CD14-positive monocyte (primary cell): ENCODE measurements at regions not wholly inside any gene's neighbourhood (a gene's known extent, or its start where the extent isn't known, plus 50 kb on each side); places are given as distances from the start of the nearest gene placed in this dataset.

Experiments
- DNase-seq, 3 donors: peaks; one replicate each; pipeline ENCODE4 v3.0.0-alpha.2; 2011 to 2022
- H2AFZ ChIP-seq: 2 replicates; pipeline ENCODE4 v1.6.0; 2012; ENCODE audit warnings: mild to moderate bottlenecking, low read depth, low read length, inconsistent platforms; ENCODE audit not compliant: insufficient read depth, poor library complexity, severe bottlenecking
- H3K27ac ChIP-seq, 2 donors: 1 replicate in 1 of 2; 2 replicates in 1 of 2; pipeline ENCODE4 v1.5.1; 2012 to 2013; ENCODE audit warnings: low read length in 2 of 2, control low read depth in 1 of 2, inconsistent platforms in 1 of 2, low read depth in 1 of 2, mild to moderate bottlenecking in 1 of 2
- H3K27me3 ChIP-seq, 2 donors: one replicate each; pipeline versions ENCODE4 v1.6.0 to v1.6.1; 2011 to 2013; ENCODE audit warnings: low read length in 2 of 2; ENCODE audit not compliant: control insufficient read depth in 2 of 2, insufficient read depth in 2 of 2
- H3K36me3 ChIP-seq, 2 donors: replicated peaks in 1 of 2; 1 replicate in 1 of 2; 2 replicates in 1 of 2; pipeline versions ENCODE4 v1.5.1 to v1.6.1; 2012 to 2013; ENCODE audit warnings: low read length in 2 of 2, control low read depth in 1 of 2, inconsistent platforms in 1 of 2, mild to moderate bottlenecking in 1 of 2; ENCODE audit not compliant: insufficient read depth in 2 of 2, control insufficient read depth in 1 of 2
- H3K4me1 ChIP-seq, 2 donors: 1 replicate in 1 of 2; 2 replicates in 1 of 2; pipeline versions ENCODE4 v1.5.1 to v1.6.1; 2012 to 2013; ENCODE audit warnings: low read length in 2 of 2, control low read depth in 1 of 2, inconsistent platforms in 1 of 2, mild to moderate bottlenecking in 1 of 2, moderate library complexity in 1 of 2; ENCODE audit not compliant: insufficient read depth in 2 of 2, control insufficient read depth in 1 of 2
- H3K4me2 ChIP-seq: replicated peaks from 2 replicates; pipeline ENCODE3; 2012; ENCODE audit warnings: low read length, moderate library complexity, mild to moderate bottlenecking; ENCODE audit not compliant: poor library complexity, severe bottlenecking; ENCODE audit errors: extremely low read depth
- H3K4me3 ChIP-seq, 3 experiments: fragments of 200-600 bp in 1 of 3; sonication (generic) in 1 of 3; replicated peaks in 1 of 3; 1 replicate in 2 of 3; 2 replicates in 1 of 3; pipeline ENCODE4 v1.5.1; 2011 to 2013; ENCODE audit warnings: low read length in 3 of 3, mild to moderate bottlenecking in 3 of 3, control low read depth in 2 of 3, low read depth in 2 of 3, inconsistent platforms in 1 of 3, moderate library complexity in 1 of 3
- H3K79me2 ChIP-seq: 2 replicates; pipeline ENCODE4 v1.6.0; 2012; ENCODE audit warnings: mild to moderate bottlenecking, control low read depth, inconsistent platforms, low read length, moderate library complexity; ENCODE audit not compliant: insufficient read depth
- H3K9ac ChIP-seq: 2 replicates; pipeline ENCODE4 v1.6.0; 2017; ENCODE audit warnings: low read length, mild to moderate bottlenecking; ENCODE audit not compliant: insufficient read depth, poor library complexity, severe bottlenecking
- H3K9me3 ChIP-seq, 2 donors: replicated peaks in 1 of 2; 1 replicate in 1 of 2; 2 replicates in 1 of 2; pipeline versions ENCODE4 v1.5.1 to v1.6.1; 2012 to 2013; ENCODE audit warnings: low read length in 2 of 2, control low read depth in 1 of 2; ENCODE audit not compliant: control insufficient read depth in 1 of 2, insufficient read depth in 1 of 2
- H4K20me1 ChIP-seq: 2 replicates; pipeline ENCODE4 v1.6.0; 2012; ENCODE audit warnings: mild to moderate bottlenecking, low read length, control low read depth, moderate library complexity; ENCODE audit not compliant: insufficient read depth
- H3K27ac Mint-ChIP-seq, 7 donors: one replicate each; pipeline ENCODE4 v1.8.0; 2020; ENCODE audit warnings: mild to moderate bottlenecking in 7 of 7, mixed read lengths in 7 of 7, moderate library complexity in 6 of 7, inconsistent platforms in 2 of 7
- H3K27me3 Mint-ChIP-seq, 3 donors: one replicate each; pipeline ENCODE4 v1.8.0; 2021 to 2022; ENCODE audit warnings: low read depth in 3 of 3, mild to moderate bottlenecking in 3 of 3, mixed read lengths in 3 of 3, moderate library complexity in 3 of 3, inconsistent platforms in 1 of 3
- H3K36me3 Mint-ChIP-seq, 2 donors: one replicate each; pipeline ENCODE4 v1.8.0; 2020; ENCODE audit warnings: mixed read lengths in 2 of 2, inconsistent platforms in 1 of 2, mild to moderate bottlenecking in 1 of 2
- H3K4me1 Mint-ChIP-seq: one replicate; pipeline ENCODE4 v1.8.0; 2020; ENCODE audit warnings: mild to moderate bottlenecking, mixed read lengths
- H3K4me3 Mint-ChIP-seq, 2 donors: one replicate each; pipeline ENCODE4 v1.8.0; 2020; ENCODE audit warnings: mild to moderate bottlenecking in 2 of 2, mixed read lengths in 2 of 2, moderate library complexity in 1 of 2
- H3K9me3 Mint-ChIP-seq, 7 donors: one replicate each; pipeline ENCODE4 v1.8.0; 2020 to 2022; ENCODE audit warnings: mixed read lengths in 7 of 7, mild to moderate bottlenecking in 6 of 7, moderate library complexity in 6 of 7, inconsistent platforms in 2 of 7
- WGBS: methylation state at CpG from one replicate; pipeline ENCODE4 v1.1.5; 2013; ENCODE audit warnings: missing lambda C conversion rate; ENCODE audit not compliant: insufficient coverage; 5-methylcytosine and 5-hydroxymethylcytosine counted together
- intact Hi-C, 2 donors: fragments of 100-400 bp; cut with micrococcal nuclease; formaldehyde crosslinking; loops; one replicate each; pipeline versions ENCODE4 v1.15.0 to v1.15.1; 2023
- TF ChIP-seq, protein P1 (sequence below): fragments of 200-600 bp; IDR thresholded peaks from one replicate; pipeline ENCODE4 v1.8.0; 2022; ENCODE audit warnings: antibody characterized with exemption, mild to moderate bottlenecking

GRCh38 chr2:63767307-63767706 is 74.4 kb upstream of the UGP2 start:
- Mint-ChIP-seq H3K4me3 (no peak overlapping the region), H3K36me3 (no peaks in the 10 kb centered on the region), H3K9me3 (peaks cover 0 to 11% (median 10%) of the 10 kb centered on the region in 7 donors), H3K4me1 (no peaks in the 10 kb centered on the region), H3K27ac (no peak overlapping the region), H3K27me3 (no peaks in the 10 kb centered on the region)
- Histone ChIP-seq H3K4me3 (no peak overlapping the region), H3K27me3 (no peaks in the 10 kb centered on the region), H2AFZ (no peak overlapping the region), H4K20me1 (no peaks in the 10 kb centered on the region), H3K9me3 (peaks cover 0 to 9% of the 10 kb centered on the region in 2 donors), H3K9ac (no peak overlapping the region), H3K79me2 (no peaks in the 10 kb centered on the region), H3K4me1 (no peaks in the 10 kb centered on the region), H3K36me3 (no peaks in the 10 kb centered on the region), H3K4me2 (no peak overlapping the region), H3K27ac (no peak overlapping the region)
- intact Hi-C loops: no loop called here
- TF ChIP-seq, protein P1, sequence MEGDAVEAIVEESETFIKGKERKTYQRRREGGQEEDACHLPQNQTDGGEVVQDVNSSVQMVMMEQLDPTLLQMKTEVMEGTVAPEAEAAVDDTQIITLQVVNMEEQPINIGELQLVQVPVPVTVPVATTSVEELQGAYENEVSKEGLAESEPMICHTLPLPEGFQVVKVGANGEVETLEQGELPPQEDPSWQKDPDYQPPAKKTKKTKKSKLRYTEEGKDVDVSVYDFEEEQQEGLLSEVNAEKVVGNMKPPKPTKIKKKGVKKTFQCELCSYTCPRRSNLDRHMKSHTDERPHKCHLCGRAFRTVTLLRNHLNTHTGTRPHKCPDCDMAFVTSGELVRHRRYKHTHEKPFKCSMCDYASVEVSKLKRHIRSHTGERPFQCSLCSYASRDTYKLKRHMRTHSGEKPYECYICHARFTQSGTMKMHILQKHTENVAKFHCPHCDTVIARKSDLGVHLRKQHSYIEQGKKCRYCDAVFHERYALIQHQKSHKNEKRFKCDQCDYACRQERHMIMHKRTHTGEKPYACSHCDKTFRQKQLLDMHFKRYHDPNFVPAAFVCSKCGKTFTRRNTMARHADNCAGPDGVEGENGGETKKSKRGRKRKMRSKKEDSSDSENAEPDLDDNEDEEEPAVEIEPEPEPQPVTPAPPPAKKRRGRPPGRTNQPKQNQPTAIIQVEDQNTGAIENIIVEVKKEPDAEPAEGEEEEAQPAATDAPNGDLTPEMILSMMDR: no peak
- WGBS: no CpG with 5 or more reads among the region's 1 CpG
- no peak for DNase-seq

DNA sequence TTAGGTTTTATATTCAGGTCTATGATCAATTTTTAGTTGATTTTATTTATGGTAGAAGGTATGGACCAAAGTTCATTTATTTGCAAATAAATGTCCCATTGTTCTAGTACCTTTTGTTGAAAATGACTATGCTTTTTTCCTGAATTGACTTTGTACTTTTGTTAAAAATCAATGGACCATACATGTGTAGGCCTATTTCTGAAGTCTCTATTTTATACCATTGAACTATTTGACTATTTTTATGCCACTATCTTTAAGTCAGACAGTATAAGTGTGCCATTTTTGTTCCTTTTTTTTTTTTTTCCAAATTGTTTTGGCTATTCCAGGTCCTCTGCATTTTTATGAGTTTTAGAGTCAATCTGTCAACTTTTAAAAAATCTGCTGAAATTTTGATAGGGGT is 73.6 kb upstream of the UGP2 start:
- Histone ChIP-seq H2AFZ (no peak overlapping the region), H3K27ac (no peak overlapping the region), H3K27me3 (no peaks in the 10 kb centered on the region), H3K4me2 (no peak overlapping the region), H3K9me3 (peaks cover 0 to 9% of the 10 kb centered on the region in 2 donors), H4K20me1 (no peaks in the 10 kb centered on the region), H3K9ac (no peak overlapping the region), H3K36me3 (no peaks in the 10 kb centered on the region), H3K4me1 (no peaks in the 10 kb centered on the region), H3K79me2 (no peaks in the 10 kb centered on the region), H3K4me3 (no peak overlapping the region)
- TF ChIP-seq, protein P1: no peak
- intact Hi-C loops: no loop called here
- H3K36me3 Mint-ChIP-seq: no peaks in the 10 kb centered on the region
- H3K4me3 Mint-ChIP-seq: no peak overlapping the region
- no peaks in the 10 kb centered on the region for H3K27me3 Mint-ChIP-seq
- H3K9me3 Mint-ChIP-seq: peaks cover 0 to 11% (median 10%) of the 10 kb centered on the region in 7 donors
- no peak overlapping the region for H3K27ac Mint-ChIP-seq
- no peak for DNase-seq
- H3K4me1 Mint-ChIP-seq: no peaks in the 10 kb centered on the region
